PC-9 (cell line): ENCODE measurements at regions not wholly inside any gene's neighbourhood (a gene's known extent, or its start where the extent isn't known, plus 50 kb on each side); places are given as distances from the start of the nearest gene placed in this dataset.
A peak's percentile ranks its signal among the peaks of the same experiment; 100 is the strongest.

Experiments used
- BruUV-seq: library from RNA; stranded (reverse); fragments of 400-500 nt; replicated peaks from 2 replicates; lab custom pipeline; 2021; lab: Mats Ljungman, UMichigan
- CTCF ChIA-PET: fragments of 300-600 bp; sonication (Branson Sonifier 250); formaldehyde crosslinking; loops from one replicate; lab custom pipeline; 2022; ENCODE audit warnings: antibody characterized with exemption; lab: Charles Lee
- POLR2A ChIA-PET: fragments of 300-600 bp; sonication (Branson Sonifier 250); formaldehyde crosslinking; loops from one replicate; lab custom pipeline; 2022; ENCODE audit warnings: antibody characterized with exemption; ENCODE audit not compliant: unreplicated experiment; lab: Charles Lee
- DNase-seq, 2 experiments: peaks; one replicate each; pipeline versions ENCODE4 v3.0.0 to v3.0.0-alpha.2; 2015 to 2022; ENCODE audit warnings: mixed read lengths in 1 of 2
- H2AFZ ChIP-seq: fragments of 200-600 bp; sonication (generic); 2 replicates; pipeline ENCODE4 v1.8.1; 2017; ENCODE audit warnings: antibody characterized with exemption
- H3F3A ChIP-seq: fragments of 200-600 bp; sonication (generic); 2 replicates; pipeline ENCODE4 v1.8.1; 2017; ENCODE audit warnings: antibody characterized with exemption, mild to moderate bottlenecking, low read depth; ENCODE audit not compliant: insufficient read depth
- H3K27ac ChIP-seq: fragments of 200-600 bp; sonication (generic); 2 replicates; pipeline ENCODE4 v1.6.1; 2016; ENCODE audit warnings: mixed run types
- H3K27me3 ChIP-seq: fragments of 200-600 bp; sonication (generic); 2 replicates; pipeline ENCODE4 v1.6.1; 2016; ENCODE audit warnings: low read depth, mixed run types; ENCODE audit not compliant: insufficient read depth
- H3K36me3 ChIP-seq: fragments of 200-600 bp; sonication (generic); 2 replicates; pipeline ENCODE4 v1.6.1; 2016; ENCODE audit warnings: low read depth, mixed run types
- H3K4me1 ChIP-seq: fragments of 200-600 bp; sonication (generic); replicated peaks from 2 replicates; pipeline ENCODE4 v1.6.1; 2016; ENCODE audit warnings: mixed run types; ENCODE audit not compliant: insufficient read depth
- H3K4me2 ChIP-seq: fragments of 200-600 bp; sonication (generic); 2 replicates; pipeline ENCODE4 v1.6.1; 2017; ENCODE audit warnings: mixed run types
- H3K4me3 ChIP-seq: fragments of 200-600 bp; sonication (generic); 2 replicates; pipeline ENCODE4 v1.6.1; 2016; ENCODE audit warnings: mixed run types
- H3K79me2 ChIP-seq: fragments of 200-600 bp; sonication (generic); 2 replicates; pipeline ENCODE4 v1.6.1; 2017; ENCODE audit warnings: low read depth, mixed run types
- H3K9me2 ChIP-seq: fragments of 200-600 bp; sonication (generic); 2 replicates; pipeline ENCODE4 v1.8.1; 2017; ENCODE audit warnings: mild to moderate bottlenecking; ENCODE audit not compliant: insufficient read depth
- H3K9me3 ChIP-seq: fragments of 200-600 bp; sonication (generic); 2 replicates; pipeline ENCODE4 v1.8.1; 2016; ENCODE audit warnings: low read depth; ENCODE audit not compliant: insufficient read depth
- H4K20me1 ChIP-seq: fragments of 200-600 bp; sonication (generic); 2 replicates; pipeline ENCODE4 v1.8.1; 2017; ENCODE audit not compliant: insufficient read depth
- CTCF ChIP-seq: fragments of 200-600 bp; sonication (generic); conservative IDR thresholded peaks from 2 replicates; pipeline ENCODE4 v1.6.1; 2017; ENCODE audit warnings: mixed run types, antibody characterized with exemption, mild to moderate bottlenecking, moderate library complexity
- EZH2 ChIP-seq: fragments of 200-600 bp; sonication (generic); IDR thresholded peaks from 2 replicates; pipeline ENCODE4 v1.8.0; 2017; ENCODE audit warnings: antibody characterized with exemption, low read depth
- intact Hi-C: fragments of 100-400 bp; cut with micrococcal nuclease; formaldehyde crosslinking; loops from one replicate; pipeline ENCODE4 v1.10.0; 2022; ENCODE audit not compliant: unreplicated experiment

- intact Hi-C loops, result no loop called here
- Histone ChIP-seq H4K20me1 (no peaks in the 10 kb centered on the region), H3K4me3 (no peak overlapping the region), H3K9me2 (no peaks in the 10 kb centered on the region), H3K27ac (no peak overlapping the region), H3K4me1 (0 out of 2 replicates have a peak, but pooled peaks cover 3% of the 10 kb centered on the region), H3K79me2 (no peaks in the 10 kb centered on the region), H2AFZ (no peak overlapping the region), H3K4me2 (no peak overlapping the region), H3F3A (no peaks in the 10 kb centered on the region; the same call in 1 of the 2 replicates), H3K27me3 (no peaks in the 10 kb centered on the region), H3K9me3 (no peaks in the 10 kb centered on the region), H3K36me3 (no peaks in the 10 kb centered on the region)
- POLR2A ChIA-PET, result no interaction called here
- DNase-seq, result no peak
- no TSS peak for BruUV-seq
- CTCF ChIA-PET, result no interaction called here
- no peak for TF ChIP-seq CTCF
- no peak for TF ChIP-seq EZH2
Measured at GRCh38 chr5:159787837-159788236, 128.4 kb upstream of the ADRA1B start.

- no peak for DNase-seq
- H3K36me3 ChIP-seq, result no peaks in the 10 kb centered on the region
- ChIA-PET CTCF (no interaction called here), POLR2A (no interaction called here)
- H3F3A ChIP-seq, result no peaks in the 10 kb centered on the region
- no peaks in the 10 kb centered on the region for H3K9me3 ChIP-seq
- no TSS peak for BruUV-seq
- no peaks in the 10 kb centered on the region for H3K9me2 ChIP-seq
- intact Hi-C loops, result no loop called here
- TF ChIP-seq CTCF (no peak), EZH2 (no peak)
- H3K4me1 ChIP-seq, result 0 out of 2 replicates have a peak, but pooled peaks cover 3% of the 10 kb centered on the region
- no peaks in the 10 kb centered on the region for H4K20me1 ChIP-seq
- no peak overlapping the region for H3K4me2 ChIP-seq
- H3K79me2 ChIP-seq, result no peaks in the 10 kb centered on the region
- H3K4me3 ChIP-seq, result no peak overlapping the region
- H2AFZ ChIP-seq, result no peak overlapping the region
- H3K27ac ChIP-seq, result no peak overlapping the region
- no peaks in the 10 kb centered on the region for H3K27me3 ChIP-seq
Measured at GRCh38 chr5:159788835-159789331, 127.4 kb upstream of the ADRA1B start.

GRCh38 chr5:159792180-159792579, 124.1 kb upstream of the ADRA1B start:
- Histone ChIP-seq H4K20me1 (no peaks in the 10 kb centered on the region), H3K4me2 (no peak overlapping the region), H3K27ac (no peak overlapping the region), H3K4me3 (no peak overlapping the region), H3K9me3 (no peaks in the 10 kb centered on the region), H2AFZ (no peak overlapping the region), H3K9me2 (no peaks in the 10 kb centered on the region), H3K27me3 (no peaks in the 10 kb centered on the region), H3K36me3 (no peaks in the 10 kb centered on the region), H3F3A (no peaks in the 10 kb centered on the region), H3K4me1 (no peaks in the 10 kb centered on the region), H3K79me2 (no peaks in the 10 kb centered on the region)
- intact Hi-C loops, result no loop called here
- BruUV-seq, result no TSS peak
- TF ChIP-seq EZH2, result no peak
- TF ChIP-seq CTCF, result no peak
- peak in 1 of 2 experiments; percentile 49 for DNase-seq
- ChIA-PET POLR2A (no interaction called here), CTCF (no interaction called here)
